Activated T-helper 9 cell treated with anti-CD3 and anti-CD28 coated beads, Interleukin-2, amount 50 U/mL, for 16 hours (primary cell): ENCODE measurements at regions not wholly inside any gene's neighbourhood (a gene's known extent, or its start where the extent isn't known, plus 50 kb on each side); places are given as distances from the start of the nearest gene placed in this dataset.

Experiments
- DNase-seq: peaks from one replicate; pipeline ENCODE4 v3.0.0-alpha.2; 2020; ENCODE audit warnings: low read depth

DNA sequence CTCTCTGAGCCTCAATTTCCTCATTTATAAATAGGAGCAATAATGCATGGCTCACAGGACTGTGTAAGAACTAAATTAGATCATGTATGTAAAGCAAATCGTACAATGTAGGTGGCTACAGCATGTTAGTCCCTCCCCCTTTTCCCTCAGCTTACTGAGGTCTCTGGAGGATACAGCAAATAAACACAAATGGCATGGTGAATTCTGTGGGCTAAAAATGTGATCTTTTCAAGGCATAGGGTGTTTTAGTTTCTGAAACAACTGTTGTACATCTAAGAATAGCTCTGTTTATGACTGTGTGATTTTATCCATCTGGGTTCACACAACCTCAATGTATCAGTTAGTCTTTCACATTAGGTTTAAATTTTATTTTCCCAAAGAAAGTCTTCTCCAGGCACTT is 121.2 kb upstream of the PLEKHG7 start:
- no peak for DNase-seq

- no peak for DNase-seq
These were observed 127.7 kb upstream of the PLEKHG7 start for GRCh38 chr12:92574911-92575570.

DNA sequence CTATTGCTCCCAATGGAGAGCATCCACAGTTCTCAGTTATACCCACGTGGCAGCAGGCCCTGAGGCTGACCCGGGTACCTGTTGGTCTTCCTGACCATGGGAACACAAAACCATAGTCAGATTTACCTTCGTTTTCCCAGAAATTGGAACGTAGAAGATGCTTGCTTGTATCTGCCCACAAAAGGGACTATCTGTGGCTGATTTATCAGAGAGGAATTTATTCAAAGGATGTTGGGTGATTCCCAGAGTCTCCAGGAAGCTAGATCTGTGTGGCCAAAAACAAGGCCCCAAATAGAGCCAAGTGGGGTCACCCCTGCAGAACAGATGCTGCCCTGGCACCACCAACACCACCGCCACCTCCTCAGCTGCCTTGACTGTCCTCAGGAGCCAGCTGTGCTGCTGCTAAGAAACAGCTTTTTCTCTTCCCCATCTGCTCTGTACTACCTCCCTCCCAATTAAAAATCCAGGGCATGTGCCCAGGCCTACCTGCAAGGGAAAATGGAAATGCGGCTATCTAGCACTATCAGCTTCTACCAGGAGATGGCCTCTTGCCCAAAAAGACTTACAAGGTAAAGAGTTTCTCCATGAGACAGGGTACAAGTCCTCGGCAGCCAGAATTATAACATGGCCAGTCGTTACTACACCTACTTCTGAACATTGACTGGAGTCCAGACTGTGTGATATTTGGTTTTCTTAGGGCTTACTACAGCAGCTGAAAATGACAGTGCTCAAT is 128.6 kb upstream of the PLEKHG7 start:
- no peak for DNase-seq

- DNase-seq, result no peak
These were observed 129.7 kb upstream of the PLEKHG7 start for GRCh38 chr12:92573104-92573503.

DNA sequence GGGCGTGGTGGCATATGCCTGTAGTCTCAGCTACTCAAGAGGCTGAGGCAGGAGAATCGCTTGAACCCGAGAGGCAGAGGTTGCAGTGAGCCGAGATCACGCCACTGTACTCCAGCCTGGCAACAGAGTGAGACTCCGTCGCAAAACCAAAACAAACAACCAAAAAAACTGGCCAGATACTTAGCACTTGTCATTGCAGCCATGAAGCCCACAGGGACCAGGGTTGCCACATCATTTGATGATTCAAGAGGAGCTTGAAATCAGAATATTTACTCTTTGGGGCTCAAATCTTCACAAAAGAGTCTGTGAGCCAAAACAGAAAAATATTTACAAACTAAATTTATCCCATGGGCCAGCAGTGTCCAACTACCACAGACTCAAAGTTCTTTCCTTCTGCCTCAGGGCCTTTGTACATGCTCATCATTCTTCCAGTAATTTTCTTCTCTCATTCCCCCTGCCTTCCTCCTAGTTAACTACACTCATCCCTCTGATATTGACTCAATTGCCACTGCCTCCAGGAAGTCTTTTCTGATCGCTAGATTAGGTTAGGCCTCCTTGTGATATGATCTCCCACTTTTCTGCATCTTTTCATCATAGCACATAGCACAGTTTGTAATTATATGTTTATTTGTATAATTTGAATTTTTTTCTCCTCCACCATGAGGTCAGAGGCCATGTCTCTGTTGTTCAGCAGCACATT is 130.8 kb upstream of the PLEKHG7 start:
- DNase-seq, result no peak

DNA sequence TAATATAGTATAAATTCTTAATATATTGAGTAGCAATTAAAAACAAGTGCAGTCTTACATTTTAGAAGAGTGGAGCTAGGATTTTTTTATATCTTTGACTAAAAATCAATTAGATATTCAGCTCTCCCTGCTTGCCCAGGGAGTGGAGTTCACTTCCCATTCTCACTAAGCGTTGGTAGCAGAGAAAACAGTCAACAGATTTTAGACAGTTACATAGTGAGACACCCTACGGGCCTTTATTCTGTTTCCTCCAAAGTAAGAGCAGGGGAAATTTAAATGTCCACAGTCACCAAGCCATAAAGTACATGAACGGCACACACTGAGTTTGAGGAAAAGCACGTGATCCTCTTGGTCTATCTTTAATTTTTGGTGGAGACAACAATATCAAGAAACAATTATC is 131.6 kb upstream of the PLEKHG7 start:
- no peak for DNase-seq

- no peak for DNase-seq
These were observed 132.6 kb upstream of the PLEKHG7 start for GRCh38 chr12:92570056-92570753.

DNA sequence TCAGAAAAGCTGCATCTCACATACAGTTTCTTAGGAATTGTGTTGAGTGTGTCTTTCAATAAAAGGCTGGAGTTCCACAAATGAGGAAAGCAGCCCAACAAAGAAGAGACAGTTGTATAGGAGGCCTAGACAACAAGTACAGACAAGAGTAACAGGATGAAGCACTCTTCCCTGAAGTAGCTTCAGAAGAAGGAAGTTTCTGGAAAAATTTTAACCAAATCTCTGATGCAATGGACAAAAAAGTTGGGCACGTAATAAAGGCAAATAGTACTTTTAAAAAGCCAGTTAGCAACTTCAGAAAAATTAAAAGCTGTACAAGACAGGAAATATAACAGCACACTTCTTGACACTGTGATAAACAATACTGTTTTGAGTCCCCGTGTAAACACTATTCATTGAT is 134.1 kb upstream of the PLEKHG7 start:
- no peak for DNase-seq

DNA sequence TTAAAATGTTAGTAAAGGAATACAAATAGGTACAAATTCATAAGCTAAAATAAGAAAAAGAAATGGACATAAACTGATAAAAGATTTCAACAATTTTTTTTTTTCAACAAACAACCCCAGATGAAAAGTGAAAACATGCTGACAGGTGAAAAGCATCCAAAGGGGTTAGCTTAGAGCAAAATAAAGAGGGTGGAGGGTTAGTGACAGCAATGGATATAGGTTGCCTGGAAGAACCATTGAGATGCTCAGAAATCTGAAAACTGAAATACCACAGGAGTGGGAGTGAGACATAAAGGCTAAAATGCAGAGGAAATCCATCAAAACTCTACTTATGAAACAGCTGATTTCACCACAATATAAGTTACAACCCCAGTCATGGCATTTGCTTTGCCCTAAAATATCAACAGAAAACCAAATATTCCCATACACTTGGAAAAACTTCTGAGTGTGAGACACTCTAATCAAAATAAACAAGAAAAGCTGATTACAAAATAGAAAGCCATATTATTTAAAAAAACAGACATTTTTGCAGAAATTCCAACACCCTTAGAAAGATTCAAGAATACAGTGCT is 136.3 kb upstream of the PLEKHG7 start:
- no peak for DNase-seq

DNA sequence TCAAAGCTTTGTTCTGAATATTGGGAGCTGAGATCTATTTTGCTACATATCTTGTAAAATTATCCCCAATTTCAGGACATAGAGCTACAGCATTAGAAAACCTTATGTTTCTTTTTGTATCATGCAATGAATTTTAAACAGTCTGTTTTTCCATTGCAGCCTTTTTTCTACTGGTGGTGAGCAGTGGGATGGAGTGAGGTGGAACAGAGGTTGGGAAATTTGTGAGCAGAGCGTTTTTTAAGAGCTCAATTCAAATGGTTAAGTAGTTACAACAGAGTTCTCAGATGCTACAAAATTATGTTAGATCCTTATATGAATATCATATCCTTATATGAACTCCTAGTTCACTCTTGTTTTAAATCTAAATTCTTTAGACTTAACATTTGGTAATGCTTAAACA is 139.0 kb upstream of the PLEKHG7 start:
- no peak for DNase-seq

- DNase-seq, result no peak
These were observed 140.6 kb upstream of the PLEKHG7 start for GRCh38 chr12:92562063-92562734.

- no peak for DNase-seq
These were observed 141.3 kb upstream of the PLEKHG7 start for GRCh38 chr12:92561543-92561899.

GRCh38 chr12:92560713-92561542 is 141.9 kb upstream of the PLEKHG7 start:
- DNase-seq, result no peak

GRCh38 chr12:92558806-92559205 is 144.0 kb upstream of the PLEKHG7 start:
- no peak for DNase-seq

GRCh38 chr12:92558215-92558773 is 144.5 kb upstream of the PLEKHG7 start:
- DNase-seq, result no peak

DNA sequence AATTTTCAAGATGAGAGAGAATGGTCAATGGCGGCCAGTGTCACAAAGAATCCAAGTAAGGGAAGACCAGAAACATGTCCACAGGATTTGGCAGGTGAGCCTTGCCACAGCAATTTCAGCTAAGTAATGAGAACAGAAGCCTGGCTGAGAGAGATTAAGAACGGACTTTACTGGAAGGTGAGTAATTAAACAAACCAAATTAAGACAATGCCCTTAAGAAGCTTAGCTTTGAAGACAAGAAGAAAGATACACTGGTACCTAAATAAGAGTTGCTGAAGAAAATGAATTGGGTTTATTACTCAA is 145.4 kb upstream of the PLEKHG7 start:
- DNase-seq, result no peak

GRCh38 chr12:92556637-92557421 is 146.0 kb upstream of the PLEKHG7 start:
- no peak for DNase-seq

GRCh38 chr12:92556141-92556540 is 146.6 kb upstream of the PLEKHG7 start:
- DNase-seq, result no peak

- DNase-seq, result no peak
These were observed 148.4 kb upstream of the PLEKHG7 start for GRCh38 chr12:92554158-92555073.
